NCI-H187 (cell line): ENCODE measurements at regions not wholly inside any gene's neighbourhood (a gene's known extent, or its start where the extent isn't known, plus 50 kb on each side); places are given as distances from the start of the nearest gene placed in this dataset.

ENCODE experiments used
- DNase-seq, 2 experiments: peaks; one replicate each; lab custom pipeline; 2025; lab: John Stamatoyannopoulos, UW

- DNase-seq: no peak
Measured at GRCh38 chr4:152094970-152095700, 334.3 kb upstream of the GATB start.

- no peak for DNase-seq
Measured at GRCh38 chr4:152091405-152091804, 330.6 kb upstream of the GATB start.

- no peak for DNase-seq
Measured at GRCh38 chr4:152090543-152090942, 329.7 kb upstream of the GATB start.

GRCh38 chr4:152089584-152089983 lies 328.8 kb upstream of the GATB start:
- no peak for DNase-seq

- no peak for DNase-seq
Measured at GRCh38 chr4:152087335-152087734, 326.5 kb upstream of the GATB start.

- DNase-seq: no peak
Measured at GRCh38 chr4:152085657-152086056, 324.9 kb upstream of the GATB start.

- no peak for DNase-seq
Measured at GRCh38 chr4:152083338-152083737, 322.5 kb upstream of the GATB start.

- no peak for DNase-seq
Measured at GRCh38 chr4:152081024-152081423, 320.2 kb upstream of the GATB start.

- DNase-seq: no peak
Measured at GRCh38 chr4:152079543-152080293, 318.9 kb upstream of the GATB start.

- DNase-seq: no peak
Measured at GRCh38 chr4:152079079-152079478, 318.3 kb upstream of the GATB start.

- DNase-seq: no peak
Measured at GRCh38 chr4:152077582-152077981, 316.8 kb upstream of the GATB start.

- DNase-seq: no peak
Measured at GRCh38 chr4:152075253-152075928, 314.6 kb upstream of the GATB start.

GRCh38 chr4:152074573-152074972 lies 313.8 kb upstream of the GATB start:
- no peak for DNase-seq

GRCh38 chr4:152074088-152074437 lies 313.3 kb upstream of the GATB start:
- no peak for DNase-seq

GRCh38 chr4:152073351-152074087 lies 312.7 kb upstream of the GATB start:
- DNase-seq: no peak

- no peak for DNase-seq
Measured at GRCh38 chr4:152072906-152073305, 312.1 kb upstream of the GATB start.

- no peak for DNase-seq
Measured at GRCh38 chr4:152072001-152072485, 311.2 kb upstream of the GATB start.

- DNase-seq: no peak
Measured at GRCh38 chr4:152070854-152071253, 310.0 kb upstream of the GATB start.

- DNase-seq: no peak
Measured at GRCh38 chr4:152068866-152069265, 308.1 kb upstream of the GATB start.

GRCh38 chr4:152065545-152065944 lies 304.7 kb upstream of the GATB start:
- DNase-seq: no peak

GRCh38 chr4:152064753-152065152 lies 303.9 kb upstream of the GATB start:
- DNase-seq: no peak

GRCh38 chr4:152064282-152064681 lies 303.5 kb upstream of the GATB start:
- no peak for DNase-seq
